EH (cell line): ENCODE measurements at regions not wholly inside any gene's neighbourhood (a gene's known extent, or its start where the extent isn't known, plus 50 kb on each side); places are given as distances from the start of the nearest gene placed in this dataset.
"Not testable (repeated sequence)": the region's sequence is repeated elsewhere in the genome, so short reads cannot be mapped to it uniquely, and the experiment has no call there.

ENCODE experiments used
- DNase-seq: peaks from one replicate; pipeline ENCODE4 v3.0.0-alpha.2; 2015; ENCODE audit warnings: low read depth

- DNase-seq = no peak
Measured at GRCh38 chr6:8908638-8909037, 473.3 kb upstream of the SLC35B3 start.

- DNase-seq = no peak
Measured at GRCh38 chr6:8906699-8907098, 471.4 kb upstream of the SLC35B3 start.

- DNase-seq = no peak
Measured at GRCh38 chr6:8905757-8906156, 470.4 kb upstream of the SLC35B3 start.

GRCh38 chr6:8904754-8905153, 469.4 kb upstream of the SLC35B3 start:
- no peak for DNase-seq

- no peak for DNase-seq
Measured at GRCh38 chr6:8900056-8900455, 464.7 kb upstream of the SLC35B3 start.

GRCh38 chr6:8889514-8889913, 454.2 kb upstream of the SLC35B3 start:
- DNase-seq = no peak

GRCh38 chr6:8888468-8888867, 453.1 kb upstream of the SLC35B3 start:
- no peak for DNase-seq

- DNase-seq = no peak
Measured at GRCh38 chr6:8881663-8882062, 446.3 kb upstream of the SLC35B3 start.

- no peak for DNase-seq
Measured at GRCh38 chr6:8879334-8879733, 444.0 kb upstream of the SLC35B3 start.

GRCh38 chr6:8875986-8876385, 440.6 kb upstream of the SLC35B3 start:
- DNase-seq = no peak

GRCh38 chr6:8872589-8872988, 437.2 kb upstream of the SLC35B3 start:
- DNase-seq = no peak

GRCh38 chr6:8865451-8865850, 430.1 kb upstream of the SLC35B3 start:
- DNase-seq = no peak

- no peak for DNase-seq
Measured at GRCh38 chr6:8860671-8861070, 425.3 kb upstream of the SLC35B3 start.

GRCh38 chr6:8859501-8859900, 424.2 kb upstream of the SLC35B3 start:
- peak; percentile 13 for DNase-seq

- no peak for DNase-seq
Measured at GRCh38 chr6:8858854-8859331, 423.5 kb upstream of the SLC35B3 start.

GRCh38 chr6:8857160-8857559, 421.8 kb upstream of the SLC35B3 start:
- DNase-seq = peak; percentile 1

GRCh38 chr6:8855411-8855810, 420.1 kb upstream of the SLC35B3 start:
- no peak for DNase-seq

- DNase-seq = no peak
Measured at GRCh38 chr6:8852332-8852731, 417.0 kb upstream of the SLC35B3 start.

- not testable (repeated sequence) for DNase-seq
Measured at GRCh38 chr6:8846680-8847079, 411.3 kb upstream of the SLC35B3 start.

GRCh38 chr6:8845690-8846089, 410.3 kb upstream of the SLC35B3 start:
- DNase-seq = no peak

- DNase-seq = no peak
Measured at GRCh38 chr6:8844968-8845367, 409.6 kb upstream of the SLC35B3 start.

- no peak for DNase-seq
Measured at GRCh38 chr6:8839626-8840025, 404.3 kb upstream of the SLC35B3 start.

GRCh38 chr6:8837343-8837742, 402.0 kb upstream of the SLC35B3 start:
- no peak for DNase-seq

- DNase-seq = not testable (repeated sequence)
Measured at GRCh38 chr6:8832695-8833094, 397.4 kb upstream of the SLC35B3 start.
